Effector memory CD4-positive, alpha-beta T cell (primary cell): ENCODE measurements at regions not wholly inside any gene's neighbourhood (a gene's known extent, or its start where the extent isn't known, plus 50 kb on each side); places are given as distances from the start of the nearest gene placed in this dataset.

ENCODE experiments used
- DNase-seq, 3 donors: peaks; one replicate each; pipeline ENCODE4 v3.0.0-alpha.2; 2020
- H3K27ac ChIP-seq: 2 replicates; pipeline ENCODE4 v1.7.0; 2013; ENCODE audit warnings: mild to moderate bottlenecking, low read length, moderate library complexity; ENCODE audit not compliant: insufficient read depth, poor library complexity, severe bottlenecking
- H3K27me3 ChIP-seq: replicated peaks from 2 replicates; pipeline ENCODE4 v1.7.0; 2013; ENCODE audit warnings: mild to moderate bottlenecking, low read length; ENCODE audit not compliant: insufficient read depth, control insufficient read depth, poor library complexity, severe bottlenecking
- H3K36me3 ChIP-seq: 2 replicates; pipeline ENCODE4 v1.7.0; 2013; ENCODE audit warnings: mild to moderate bottlenecking, low read length, moderate library complexity; ENCODE audit not compliant: control insufficient read depth, insufficient read depth
- H3K4me1 ChIP-seq: 2 replicates; pipeline ENCODE4 v1.7.0; 2013; ENCODE audit warnings: low read length, mild to moderate bottlenecking; ENCODE audit not compliant: control insufficient read depth, insufficient read depth, poor library complexity, severe bottlenecking
- H3K4me3 ChIP-seq: 2 replicates; pipeline ENCODE4 v1.7.0; 2013; ENCODE audit warnings: low read length, low read depth, mild to moderate bottlenecking; ENCODE audit not compliant: insufficient read depth, poor library complexity, severe bottlenecking
- H3K9me3 ChIP-seq: 2 replicates; pipeline ENCODE4 v1.7.0; 2013; ENCODE audit warnings: mild to moderate bottlenecking, low read length, moderate library complexity; ENCODE audit not compliant: control insufficient read depth

DNA sequence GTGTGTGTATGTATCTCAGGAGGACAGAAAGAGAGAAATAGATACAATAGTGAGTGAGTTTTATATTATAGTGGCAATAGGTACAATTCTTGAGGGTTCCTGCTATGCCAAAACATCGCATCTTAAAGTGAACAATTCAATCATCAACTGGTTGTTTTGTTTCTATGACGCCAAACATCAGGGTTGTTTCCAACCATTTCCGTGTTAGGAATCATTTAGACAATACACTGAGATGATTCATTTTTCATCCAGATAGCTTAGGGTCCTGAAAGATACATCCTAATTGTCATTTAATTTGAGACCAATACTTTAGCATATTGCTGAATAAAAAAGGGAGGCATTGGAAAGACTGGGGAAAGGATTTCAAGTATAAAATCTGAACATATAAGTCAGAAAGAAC, 472.2 kb downstream of the MCTP2 start:
- Histone ChIP-seq H3K27me3 (no peaks in the 10 kb centered on the region), H3K4me1 (no peaks in the 10 kb centered on the region), H3K4me3 (no peak overlapping the region), H3K27ac (no peak overlapping the region), H3K36me3 (no peaks in the 10 kb centered on the region), H3K9me3 (no peaks in the 10 kb centered on the region)
- no peak for DNase-seq

DNA sequence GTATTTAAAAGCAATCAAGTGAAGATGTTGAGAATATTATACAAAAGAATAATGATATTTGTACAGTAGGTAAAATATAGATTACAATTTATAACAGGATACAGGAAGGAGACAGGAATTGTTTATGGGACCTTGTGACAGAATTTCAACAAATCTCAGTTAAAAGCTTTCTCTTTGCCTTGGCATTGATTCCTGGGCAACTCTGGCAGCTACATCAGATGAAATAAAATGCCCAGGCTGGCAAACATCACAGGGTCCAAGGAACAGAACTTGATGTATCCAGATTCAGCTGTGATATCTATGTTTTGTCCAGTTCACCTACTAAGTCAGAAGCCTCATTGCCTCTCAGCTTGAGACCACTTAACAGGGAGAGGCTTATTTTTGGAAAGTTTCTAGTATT, 473.1 kb downstream of the MCTP2 start:
- Histone ChIP-seq H3K4me1 (no peaks in the 10 kb centered on the region), H3K36me3 (no peaks in the 10 kb centered on the region), H3K4me3 (no peak overlapping the region), H3K9me3 (no peaks in the 10 kb centered on the region), H3K27ac (no peak overlapping the region), H3K27me3 (no peaks in the 10 kb centered on the region)
- no peak for DNase-seq

DNA sequence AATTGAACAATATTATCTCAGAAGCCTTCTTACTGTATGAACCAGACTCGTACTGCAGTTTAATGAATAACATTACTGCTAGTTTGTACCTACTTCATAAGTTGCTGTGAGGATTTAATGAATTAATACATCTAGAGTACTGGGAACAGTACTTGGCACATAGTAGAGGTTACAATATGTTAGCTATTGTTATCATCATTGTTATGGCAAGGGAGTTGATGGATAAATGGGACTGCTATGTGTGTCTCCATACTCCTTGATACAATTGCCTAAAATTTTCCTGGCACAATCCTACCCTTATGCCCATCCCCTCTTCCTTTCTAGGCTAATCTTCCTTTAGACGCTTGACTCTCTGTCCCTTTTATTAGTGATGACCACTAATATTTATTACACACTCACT, 473.6 kb downstream of the MCTP2 start:
- H3K4me3 ChIP-seq: no peak overlapping the region
- H3K27ac ChIP-seq: no peak overlapping the region
- no peaks in the 10 kb centered on the region for H3K4me1 ChIP-seq
- DNase-seq: no peak
- no peaks in the 10 kb centered on the region for H3K27me3 ChIP-seq
- H3K36me3 ChIP-seq: no peaks in the 10 kb centered on the region
- no peaks in the 10 kb centered on the region for H3K9me3 ChIP-seq

DNA sequence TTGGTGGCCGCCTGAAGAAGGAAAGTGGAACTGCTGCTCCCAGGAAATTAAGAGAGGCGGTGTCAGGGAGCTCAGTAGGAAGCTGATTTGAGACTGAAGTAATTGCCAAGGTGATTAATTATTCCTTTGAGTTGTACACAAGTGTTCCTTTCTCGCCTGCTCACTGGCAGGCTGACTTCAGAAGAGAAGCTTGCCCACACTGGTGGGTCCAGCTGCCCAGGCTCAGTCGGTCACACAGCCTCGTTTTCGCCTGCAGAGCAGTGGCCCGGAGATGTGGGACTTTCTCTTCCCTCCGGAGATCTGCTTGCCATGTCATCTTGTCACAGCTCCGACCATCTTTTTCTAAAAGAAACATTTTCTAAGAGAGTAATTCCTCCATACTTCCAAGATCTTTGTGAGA, 478.0 kb downstream of the MCTP2 start:
- no peaks in the 10 kb centered on the region for H3K9me3 ChIP-seq
- no peak overlapping the region for H3K4me3 ChIP-seq
- H3K4me1 ChIP-seq: no peaks in the 10 kb centered on the region
- H3K27ac ChIP-seq: no peak overlapping the region
- DNase-seq: no peak
- H3K36me3 ChIP-seq: no peaks in the 10 kb centered on the region
- no peaks in the 10 kb centered on the region for H3K27me3 ChIP-seq

DNA sequence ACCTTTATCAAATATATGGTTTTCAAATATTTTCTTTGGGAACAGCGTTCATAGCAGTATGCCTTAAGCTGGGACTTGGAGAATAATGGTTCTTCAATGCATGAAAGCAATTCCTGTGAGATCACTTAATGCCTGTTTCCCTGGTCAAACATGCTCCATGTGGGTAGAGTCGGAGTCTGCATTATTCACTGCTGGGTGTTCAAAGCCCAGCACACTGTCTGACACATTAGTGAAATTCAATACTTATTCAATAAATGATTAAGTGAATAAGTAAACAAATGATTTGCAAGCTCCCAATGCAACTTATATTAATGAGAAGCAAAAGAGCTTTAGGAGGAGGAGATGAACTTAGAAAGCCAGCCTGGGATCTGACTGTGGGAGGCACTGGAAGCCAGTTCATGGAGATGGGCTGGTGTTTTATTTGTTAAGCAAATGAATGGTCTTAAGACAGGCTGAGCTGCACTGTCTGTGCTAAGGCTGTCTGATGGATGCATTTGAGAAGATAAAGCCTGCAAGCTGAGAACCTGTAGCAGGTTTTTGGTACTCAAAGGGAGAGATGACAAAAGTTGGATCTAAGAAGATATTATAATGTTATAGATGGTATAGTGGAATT, 490.8 kb downstream of the MCTP2 start:
- Histone ChIP-seq H3K27me3 (no peaks in the 10 kb centered on the region), H3K36me3 (no peaks in the 10 kb centered on the region), H3K4me1 (no peaks in the 10 kb centered on the region), H3K9me3 (no peaks in the 10 kb centered on the region), H3K4me3 (no peak overlapping the region), H3K27ac (no peak overlapping the region)
- no peak for DNase-seq

DNA sequence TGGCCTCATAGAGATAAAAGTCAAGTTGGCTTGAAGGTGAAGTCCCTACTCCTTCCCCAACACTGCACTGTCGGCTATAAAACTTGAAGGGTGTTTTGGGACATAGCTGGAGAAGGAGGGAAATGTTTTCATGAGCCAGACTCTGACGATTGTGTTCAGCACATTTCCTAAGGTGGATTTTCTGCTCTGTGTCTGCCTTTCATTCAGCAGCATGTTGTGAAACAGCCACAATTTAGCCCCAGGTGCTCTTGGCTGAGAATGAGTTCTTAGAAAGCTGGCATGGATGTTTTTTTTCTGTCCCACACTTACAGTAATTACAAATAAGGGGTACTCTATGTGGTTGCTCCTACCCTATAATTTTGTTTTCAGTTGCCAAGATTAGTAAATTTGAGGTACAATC, 492.4 kb downstream of the MCTP2 start:
- Histone ChIP-seq H3K27ac (no peak overlapping the region), H3K4me1 (no peaks in the 10 kb centered on the region), H3K4me3 (no peak overlapping the region), H3K27me3 (no peaks in the 10 kb centered on the region), H3K36me3 (no peaks in the 10 kb centered on the region), H3K9me3 (no peaks in the 10 kb centered on the region)
- no peak for DNase-seq

DNA sequence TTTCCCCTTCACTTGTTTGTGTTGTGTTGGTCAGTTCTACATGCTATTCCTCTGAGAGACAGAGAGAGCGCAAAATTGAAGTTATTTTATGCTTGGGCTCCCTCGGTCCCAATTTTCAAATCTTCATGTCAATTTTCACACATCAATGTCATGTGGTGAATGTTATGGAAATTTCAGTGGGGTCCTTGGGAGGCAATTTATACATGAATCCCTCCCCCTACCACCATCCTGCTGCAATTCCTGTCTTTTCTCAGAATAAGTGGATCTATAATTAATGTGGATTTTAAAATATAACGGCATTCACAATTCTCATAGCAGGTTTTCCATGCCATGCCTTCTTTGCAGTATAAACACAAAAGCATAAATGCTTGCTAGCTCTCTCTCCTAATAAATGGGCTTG, 499.9 kb downstream of the MCTP2 start:
- Histone ChIP-seq H3K4me3 (no peak overlapping the region), H3K9me3 (no peaks in the 10 kb centered on the region), H3K36me3 (no peaks in the 10 kb centered on the region)

DNA sequence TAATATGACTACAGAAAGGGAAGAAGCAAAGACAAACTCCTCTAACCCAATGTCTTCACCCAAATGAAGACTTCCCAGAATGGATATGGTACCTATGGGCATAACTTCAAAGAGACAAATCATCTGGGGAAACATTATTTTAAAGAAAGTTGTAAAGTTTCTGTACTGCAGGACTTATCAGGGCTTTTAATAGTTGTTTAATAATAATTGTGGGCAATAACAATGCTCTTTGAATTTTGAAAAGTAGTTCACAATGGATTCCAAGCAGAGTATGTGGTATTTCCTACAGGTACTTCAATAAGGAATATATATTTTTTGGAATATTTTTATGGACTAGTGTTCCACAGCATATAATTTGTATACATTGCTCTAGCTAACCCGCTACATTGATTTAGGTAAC, 503.1 kb downstream of the MCTP2 start:
- no peaks in the 10 kb centered on the region for H3K27me3 ChIP-seq
- no peak for DNase-seq

More for the DNA sequence above, 499.9 kb downstream of the MCTP2 start:
- Histone ChIP-seq H3K4me1 (no peaks in the 10 kb centered on the region), H3K27ac (no peak overlapping the region), H3K27me3 (no peaks in the 10 kb centered on the region)
- DNase-seq: no peak

DNA sequence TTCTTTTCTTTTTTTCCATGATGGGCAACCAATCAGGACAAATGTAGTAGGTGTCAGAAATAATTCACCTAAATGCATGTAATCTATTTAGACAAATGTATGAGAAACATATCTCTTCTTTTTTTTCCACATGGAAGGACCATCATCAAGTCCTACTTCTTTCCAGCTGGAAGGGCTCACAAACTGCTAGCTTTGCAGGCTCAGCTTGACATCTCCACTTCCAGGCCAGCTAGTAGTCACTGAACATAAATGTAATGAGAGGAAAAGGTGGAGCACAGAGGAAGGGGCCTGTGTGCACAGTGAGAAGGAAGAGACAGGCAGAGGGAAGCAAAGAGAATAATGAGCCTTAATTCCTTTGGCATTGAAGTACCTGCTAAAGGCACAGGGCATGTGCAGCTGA, 504.9 kb downstream of the MCTP2 start:
- no peak overlapping the region for H3K27ac ChIP-seq
- H3K9me3 ChIP-seq: no peaks in the 10 kb centered on the region
- H3K4me3 ChIP-seq: no peak overlapping the region
- no peaks in the 10 kb centered on the region for H3K4me1 ChIP-seq
- H3K36me3 ChIP-seq: no peaks in the 10 kb centered on the region
- no peak for DNase-seq
- H3K27me3 ChIP-seq: no peaks in the 10 kb centered on the region

More for the DNA sequence above, 503.1 kb downstream of the MCTP2 start:
- Histone ChIP-seq H3K36me3 (no peaks in the 10 kb centered on the region), H3K4me1 (no peaks in the 10 kb centered on the region), H3K9me3 (no peaks in the 10 kb centered on the region), H3K4me3 (no peak overlapping the region), H3K27ac (no peak overlapping the region)

DNA sequence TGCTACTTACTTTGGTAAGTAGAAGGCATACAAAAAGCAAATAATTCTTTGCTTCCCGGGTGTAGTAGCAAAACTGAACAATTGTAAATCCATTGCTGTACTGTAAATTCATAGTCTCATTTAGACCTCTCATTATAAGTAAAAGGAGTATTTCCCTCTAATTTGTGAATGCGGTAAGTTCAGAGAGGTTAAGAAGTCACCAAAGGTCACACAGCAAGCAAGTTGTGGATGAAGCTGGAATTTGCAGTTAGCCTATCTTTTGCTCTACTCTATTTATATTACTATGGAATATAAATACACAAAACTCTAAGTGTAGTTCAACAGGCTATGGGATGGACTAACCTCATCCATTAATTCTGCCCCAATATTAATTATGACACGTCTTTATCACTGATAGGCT, 508.3 kb downstream of the MCTP2 start:
- H3K9me3 ChIP-seq: no peaks in the 10 kb centered on the region
- H3K4me3 ChIP-seq: no peak overlapping the region
- no peaks in the 10 kb centered on the region for H3K4me1 ChIP-seq
- H3K27me3 ChIP-seq: no peaks in the 10 kb centered on the region
- no peaks in the 10 kb centered on the region for H3K36me3 ChIP-seq
- no peak for DNase-seq
- H3K27ac ChIP-seq: no peak overlapping the region
